ENCODE measurements at regions not wholly inside any gene's neighbourhood (a gene's known extent, or its start where the extent isn't known, plus 50 kb on each side); places are given as distances from the start of the nearest gene placed in this dataset.

GRCh38 chr6:164016056-164016455 lies 601.5 kb downstream of the QKI start:
- no peak for DNase-seq
- Histone ChIP-seq H3K27me3 (ENCODE audit: insufficient read depth, low read length, poor library complexity, severe bottlenecking) (no peaks in the 10 kb centered on the region), H3K4me3 (ENCODE audit: low read length) (no peak overlapping the region), H3K4me1 (ENCODE audit: insufficient read depth, low read length) (no peaks in the 10 kb centered on the region), H3K27ac (ENCODE audit: low read depth, low read length) (no peak overlapping the region), H3K9me3 (ENCODE audit: low read length) (no peaks in the 10 kb centered on the region), H3K36me3 (ENCODE audit: insufficient read depth, low read length) (no peaks in the 10 kb centered on the region)
- Mint-ChIP-seq H3K9me3 (peaks cover 0 to 3% (median 0%) of the 10 kb centered on the region in 5 donors), H3K4me3 (no peak overlapping the region), H3K27ac (no peak overlapping the region), H3K27me3 (peaks cover 2 to 5% of the 10 kb centered on the region in 2 donors), H3K4me1 (no peaks in the 10 kb centered on the region), H3K36me3 (no peaks in the 10 kb centered on the region)
- POLR2A ChIA-PET = no interaction called here
- CTCF ChIA-PET = no interaction called here

- H3K27me3 Mint-ChIP-seq = peaks cover 2 to 5% of the 10 kb centered on the region in 2 donors
- Histone ChIP-seq H3K9me3 (ENCODE audit: low read length) (no peaks in the 10 kb centered on the region), H3K27ac (ENCODE audit: low read depth, low read length) (no peak overlapping the region), H3K4me3 (ENCODE audit: low read length) (no peak overlapping the region), H3K36me3 (ENCODE audit: insufficient read depth, low read length) (no peaks in the 10 kb centered on the region), H3K4me1 (ENCODE audit: insufficient read depth, low read length) (no peaks in the 10 kb centered on the region), H3K27me3 (ENCODE audit: insufficient read depth, low read length, poor library complexity, severe bottlenecking) (no peaks in the 10 kb centered on the region)
- DNase-seq = no peak
- H3K36me3 Mint-ChIP-seq = no peaks in the 10 kb centered on the region
- H3K4me3 Mint-ChIP-seq = no peak overlapping the region
- H3K27ac Mint-ChIP-seq = no peak overlapping the region
- POLR2A ChIA-PET = no interaction called here
- H3K9me3 Mint-ChIP-seq = peaks cover 0 to 3% (median 0%) of the 10 kb centered on the region in 5 donors
- CTCF ChIA-PET = no interaction called here
- no peaks in the 10 kb centered on the region for H3K4me1 Mint-ChIP-seq
These were observed 600.6 kb downstream of the QKI start for GRCh38 chr6:164015088-164015484.

GRCh38 chr6:164014346-164015087 lies 600.0 kb downstream of the QKI start:
- no peak overlapping the region for H3K27ac Mint-ChIP-seq
- no peak for DNase-seq
- H3K9me3 ChIP-seq (ENCODE audit: low read length) = no peaks in the 10 kb centered on the region
- peaks cover 2 to 5% of the 10 kb centered on the region in 2 donors for H3K27me3 Mint-ChIP-seq
- POLR2A ChIA-PET = no interaction called here
- no peaks in the 10 kb centered on the region for H3K36me3 ChIP-seq (ENCODE audit: insufficient read depth, low read length)
- no peaks in the 10 kb centered on the region for H3K36me3 Mint-ChIP-seq
- CTCF ChIA-PET = interaction anchor here (0.7 kb wide), 1 partner anchor 19 kb away, joined by 3 read pairs; no protein-coding TSS in a partner anchor
- H3K4me1 Mint-ChIP-seq = no peaks in the 10 kb centered on the region
- no peak overlapping the region for H3K27ac ChIP-seq (ENCODE audit: low read depth, low read length)
- H3K4me3 ChIP-seq (ENCODE audit: low read length) = no peak overlapping the region
- H3K9me3 Mint-ChIP-seq = peaks cover 0 to 3% (median 0%) of the 10 kb centered on the region in 5 donors
- no peaks in the 10 kb centered on the region for H3K4me1 ChIP-seq (ENCODE audit: insufficient read depth, low read length)
- H3K4me3 Mint-ChIP-seq = no peak overlapping the region
- H3K27me3 ChIP-seq (ENCODE audit: insufficient read depth, low read length, poor library complexity, severe bottlenecking) = no peaks in the 10 kb centered on the region

GRCh38 chr6:164013480-164014208 lies 599.1 kb downstream of the QKI start:
- H3K4me3 ChIP-seq (ENCODE audit: low read length) = no peak overlapping the region
- ChIA-PET CTCF (interaction anchor here (0.7 kb wide), 1 partner anchor 18 kb away, joined by 3 read pairs; no protein-coding TSS in a partner anchor), POLR2A (no interaction called here)
- H3K36me3 ChIP-seq (ENCODE audit: insufficient read depth, low read length) = no peaks in the 10 kb centered on the region
- no peaks in the 10 kb centered on the region for H3K4me1 ChIP-seq (ENCODE audit: insufficient read depth, low read length)
- H3K9me3 Mint-ChIP-seq = peaks cover 0 to 2% (median 0%) of the 10 kb centered on the region in 5 donors
- peaks cover 2 to 3% of the 10 kb centered on the region in 2 donors for H3K27me3 Mint-ChIP-seq
- DNase-seq = no peak
- H3K27me3 ChIP-seq (ENCODE audit: insufficient read depth, low read length, poor library complexity, severe bottlenecking) = no peaks in the 10 kb centered on the region
- H3K9me3 ChIP-seq (ENCODE audit: low read length) = no peaks in the 10 kb centered on the region
- no peak overlapping the region for H3K27ac ChIP-seq (ENCODE audit: low read depth, low read length)
- no peak overlapping the region for H3K27ac Mint-ChIP-seq
- no peaks in the 10 kb centered on the region for H3K36me3 Mint-ChIP-seq
- no peak overlapping the region for H3K4me3 Mint-ChIP-seq
- H3K4me1 Mint-ChIP-seq = no peaks in the 10 kb centered on the region

GRCh38 chr6:164011321-164011720 lies 596.8 kb downstream of the QKI start:
- Mint-ChIP-seq H3K36me3 (no peaks in the 10 kb centered on the region), H3K9me3 (no peaks in the 10 kb centered on the region), H3K4me3 (no peak overlapping the region), H3K27me3 (no peaks in the 10 kb centered on the region), H3K27ac (no peak overlapping the region), H3K4me1 (no peaks in the 10 kb centered on the region)
- Histone ChIP-seq H3K27ac (ENCODE audit: low read depth, low read length) (no peak overlapping the region), H3K36me3 (ENCODE audit: insufficient read depth, low read length) (no peaks in the 10 kb centered on the region), H3K4me3 (ENCODE audit: low read length) (no peak overlapping the region), H3K9me3 (ENCODE audit: low read length) (no peaks in the 10 kb centered on the region), H3K4me1 (ENCODE audit: insufficient read depth, low read length) (no peaks in the 10 kb centered on the region), H3K27me3 (ENCODE audit: insufficient read depth, low read length, poor library complexity, severe bottlenecking) (no peaks in the 10 kb centered on the region)
- DNase-seq = no peak
- ChIA-PET POLR2A (no interaction called here), CTCF (no interaction called here)

GRCh38 chr6:164010441-164011103 lies 596.1 kb downstream of the QKI start:
- Mint-ChIP-seq H3K9me3 (no peaks in the 10 kb centered on the region), H3K4me3 (no peak overlapping the region), H3K27ac (no peak overlapping the region), H3K4me1 (no peaks in the 10 kb centered on the region), H3K27me3 (no peaks in the 10 kb centered on the region), H3K36me3 (no peaks in the 10 kb centered on the region)
- no peaks in the 10 kb centered on the region for H3K9me3 ChIP-seq (ENCODE audit: low read length)
- H3K27ac ChIP-seq (ENCODE audit: low read depth, low read length) = no peak overlapping the region
- no peak for DNase-seq
- H3K4me1 ChIP-seq (ENCODE audit: insufficient read depth, low read length) = no peaks in the 10 kb centered on the region
- CTCF ChIA-PET = no interaction called here
- no peaks in the 10 kb centered on the region for H3K36me3 ChIP-seq (ENCODE audit: insufficient read depth, low read length)
- POLR2A ChIA-PET = no interaction called here
- H3K4me3 ChIP-seq (ENCODE audit: low read length) = no peak overlapping the region
- no peaks in the 10 kb centered on the region for H3K27me3 ChIP-seq (ENCODE audit: insufficient read depth, low read length, poor library complexity, severe bottlenecking)

GRCh38 chr6:164008902-164009301 lies 594.4 kb downstream of the QKI start:
- no peak for DNase-seq
- CTCF ChIA-PET = no interaction called here
- no peaks in the 10 kb centered on the region for H3K36me3 Mint-ChIP-seq
- H3K27ac Mint-ChIP-seq = no peak overlapping the region
- POLR2A ChIA-PET = no interaction called here
- Histone ChIP-seq H3K9me3 (ENCODE audit: low read length) (no peaks in the 10 kb centered on the region), H3K4me3 (ENCODE audit: low read length) (no peak overlapping the region), H3K27ac (ENCODE audit: low read depth, low read length) (no peak overlapping the region), H3K4me1 (ENCODE audit: insufficient read depth, low read length) (no peaks in the 10 kb centered on the region), H3K27me3 (ENCODE audit: insufficient read depth, low read length, poor library complexity, severe bottlenecking) (no peaks in the 10 kb centered on the region), H3K36me3 (ENCODE audit: insufficient read depth, low read length) (no peaks in the 10 kb centered on the region)
- H3K4me3 Mint-ChIP-seq = no peak overlapping the region
- no peaks in the 10 kb centered on the region for H3K9me3 Mint-ChIP-seq
- H3K27me3 Mint-ChIP-seq = no peaks in the 10 kb centered on the region
- no peaks in the 10 kb centered on the region for H3K4me1 Mint-ChIP-seq

- Mint-ChIP-seq H3K27me3 (peaks cover 0 to under 1% of the 10 kb centered on the region in 2 donors), H3K36me3 (no peaks in the 10 kb centered on the region)
- POLR2A ChIA-PET = no interaction called here
These were observed 593.4 kb downstream of the QKI start for GRCh38 chr6:164007881-164008280.

More at GRCh38 chr6:164007881-164008280, 593.4 kb downstream of the QKI start:
- Histone ChIP-seq H3K9me3 (ENCODE audit: low read length) (no peaks in the 10 kb centered on the region), H3K27ac (ENCODE audit: low read depth, low read length) (no peak overlapping the region), H3K4me3 (ENCODE audit: low read length) (no peak overlapping the region), H3K36me3 (ENCODE audit: insufficient read depth, low read length) (no peaks in the 10 kb centered on the region), H3K4me1 (ENCODE audit: insufficient read depth, low read length) (no peaks in the 10 kb centered on the region), H3K27me3 (ENCODE audit: insufficient read depth, low read length, poor library complexity, severe bottlenecking) (no peaks in the 10 kb centered on the region)
- peaks cover 0 to 2% (median 0%) of the 10 kb centered on the region in 5 donors for H3K9me3 Mint-ChIP-seq
- CTCF ChIA-PET = no interaction called here
- no peak for DNase-seq
- no peak overlapping the region for H3K27ac Mint-ChIP-seq
- H3K4me3 Mint-ChIP-seq = no peak overlapping the region
- H3K4me1 Mint-ChIP-seq = no peaks in the 10 kb centered on the region
